Right cardiac atrium (tissue), 5 donors: ENCODE measurements at regions not wholly inside any gene's neighbourhood (a gene's known extent, or its start where the extent isn't known, plus 50 kb on each side); places are given as distances from the start of the nearest gene placed in this dataset.

Experiments
- ATAC-seq, 2 donors: fragments of 200-7000 bp; cut with Tn5 transposase; one replicate each; pipeline versions ENCODE4 v1.8.0 to v1.9.1; 2020; ENCODE audit warnings: moderate library complexity in 2 of 2, mild to moderate bottlenecking in 1 of 2
- DNase-seq, 3 donors: peaks; one replicate each; pipeline ENCODE4 v3.0.0-alpha.2; 2020
- H3K27ac ChIP-seq: one replicate; pipeline ENCODE4 v1.5.1; 2013; ENCODE audit warnings: mild to moderate bottlenecking, low read length, control low read depth, moderate library complexity
- H3K27me3 ChIP-seq: one replicate; pipeline ENCODE4 v1.6.1; 2013; ENCODE audit not compliant: control insufficient read depth, insufficient read depth
- H3K4me1 ChIP-seq: one replicate; pipeline ENCODE4 v1.6.1; 2013; ENCODE audit warnings: low read length; ENCODE audit not compliant: control insufficient read depth, insufficient read depth
- H3K4me3 ChIP-seq: one replicate; pipeline ENCODE4 v1.5.1; 2013; ENCODE audit warnings: low read length, control low read depth
- H3K9me3 ChIP-seq: one replicate; pipeline ENCODE4 v1.6.1; 2013; ENCODE audit warnings: low read length; ENCODE audit not compliant: control insufficient read depth
- WGBS: extraction: QIAGEN DNeasy Blood & Tissue Kit; methylation state at CpG from one replicate; pipeline ENCODE4 v1.1.7; 2013; 5-methylcytosine and 5-hydroxymethylcytosine counted together
- intact Hi-C, 4 donors: fragments of 100-400 bp; cut with DNase I; formaldehyde crosslinking; loops; one replicate each; pipeline versions ENCODE4 v1.11.0 to v1.14.0; 2022 to 2023
- donor health status: healthy with polysubstance abuse.
- donor health status: DM: no; HTN: yes; CAD: no.
- donor health status: DM: no; HTN: no; CAD: no.
- donor health status: DM: no; HTN: yes; CAD: no; lungs with severe emphysema.
- donor health status: DM: yes; HTN: yes; CAD: no.

- Histone ChIP-seq H3K4me1 (no peaks in the 10 kb centered on the region), H3K4me3 (no peak overlapping the region), H3K27me3 (no peaks in the 10 kb centered on the region), H3K9me3 (no peaks in the 10 kb centered on the region), H3K27ac (no peak overlapping the region)
- ATAC-seq = no peak
- intact Hi-C loops = no loop called here
- 85% methylated on average over 6 of the region's 6 CpGs for WGBS
- peak in 1 of 3 donors; percentile 37 for DNase-seq
These were observed 725.2 kb downstream of the TSN start for GRCh38 chr2:122480501-122481243.

- no peak overlapping the region for H3K27ac ChIP-seq
These were observed 725.8 kb downstream of the TSN start for GRCh38 chr2:122481244-122481622.

GRCh38 chr2:122481717-122482116 is 726.3 kb downstream of the TSN start:
- no peaks in the 10 kb centered on the region for H3K27me3 ChIP-seq
- ATAC-seq = no peak
- intact Hi-C loops = no loop called here
- H3K9me3 ChIP-seq = no peaks in the 10 kb centered on the region
- H3K4me3 ChIP-seq = no peak overlapping the region
- DNase-seq = no peak
- H3K27ac ChIP-seq = no peak overlapping the region
- no peaks in the 10 kb centered on the region for H3K4me1 ChIP-seq

More at GRCh38 chr2:122481244-122481622, 725.8 kb downstream of the TSN start:
- Histone ChIP-seq H3K27me3 (no peaks in the 10 kb centered on the region), H3K4me1 (no peaks in the 10 kb centered on the region), H3K9me3 (no peaks in the 10 kb centered on the region), H3K4me3 (no peak overlapping the region)
- DNase-seq = no peak
- intact Hi-C loops = no loop called here
- 62% methylated on average over 2 of the region's 2 CpGs for WGBS
- no peak for ATAC-seq

- H3K4me3 ChIP-seq = no peak overlapping the region
- H3K27ac ChIP-seq = no peak overlapping the region
- H3K9me3 ChIP-seq = peaks cover 1% of the 10 kb centered on the region
- WGBS = 60% methylated on average over 2 of the region's 2 CpGs
- intact Hi-C loops = no loop called here
- no peaks in the 10 kb centered on the region for H3K27me3 ChIP-seq
- DNase-seq (no peak), ATAC-seq (no peak)
- no peaks in the 10 kb centered on the region for H3K4me1 ChIP-seq
These were observed 730.6 kb downstream of the TSN start for GRCh38 chr2:122486086-122486485.

GRCh38 chr2:122486705-122487415 is 731.4 kb downstream of the TSN start:
- ATAC-seq (no peak), DNase-seq (no peak)
- Histone ChIP-seq H3K4me1 (no peaks in the 10 kb centered on the region), H3K27ac (no peak overlapping the region), H3K9me3 (peaks cover 1% of the 10 kb centered on the region), H3K4me3 (no peak overlapping the region), H3K27me3 (no peaks in the 10 kb centered on the region)
- intact Hi-C loops = no loop called here
- 64% methylated on average over 3 of the region's 3 CpGs for WGBS

GRCh38 chr2:122491011-122491410 is 735.6 kb downstream of the TSN start:
- intact Hi-C loops = no loop called here
- no peak for ATAC-seq
- no peak for DNase-seq
- no peak overlapping the region for H3K27ac ChIP-seq
- WGBS = 63% methylated on average over 2 of the region's 2 CpGs
- no peak overlapping the region for H3K4me3 ChIP-seq
- H3K9me3 ChIP-seq = peaks cover 1% of the 10 kb centered on the region
- H3K27me3 ChIP-seq = no peaks in the 10 kb centered on the region
- no peaks in the 10 kb centered on the region for H3K4me1 ChIP-seq

GRCh38 chr2:122500316-122501105 is 745.1 kb downstream of the TSN start:
- no peak overlapping the region for H3K4me3 ChIP-seq
- no peak overlapping the region for H3K27ac ChIP-seq
- 94% methylated on average over 1 of the region's 1 CpG for WGBS
- intact Hi-C loops = no loop called here
- no peaks in the 10 kb centered on the region for H3K9me3 ChIP-seq
- H3K4me1 ChIP-seq = no peaks in the 10 kb centered on the region
- DNase-seq (no peak), ATAC-seq (no peak)
- H3K27me3 ChIP-seq = no peaks in the 10 kb centered on the region

- no peaks in the 10 kb centered on the region for H3K27me3 ChIP-seq
- no peak overlapping the region for H3K4me3 ChIP-seq
- no peak overlapping the region for H3K27ac ChIP-seq
- WGBS = 83% methylated on average over 3 of the region's 3 CpGs
- intact Hi-C loops = no loop called here
- H3K9me3 ChIP-seq = no peaks in the 10 kb centered on the region
- DNase-seq (no peak), ATAC-seq (no peak)
- H3K4me1 ChIP-seq = no peaks in the 10 kb centered on the region
These were observed 751.2 kb downstream of the TSN start for GRCh38 chr2:122506620-122507019.

- intact Hi-C loops = no loop called here
- Histone ChIP-seq H3K4me1 (no peaks in the 10 kb centered on the region), H3K27me3 (no peaks in the 10 kb centered on the region), H3K9me3 (no peaks in the 10 kb centered on the region), H3K27ac (no peak overlapping the region), H3K4me3 (no peak overlapping the region)
- no peak for DNase-seq
- ATAC-seq = no peak
- WGBS = 35% methylated on average over 1 of the region's 1 CpG
These were observed 751.8 kb downstream of the TSN start for GRCh38 chr2:122507261-122507660.

- no peak for DNase-seq
These were observed 756.6 kb downstream of the TSN start for GRCh38 chr2:122512091-122512490.

GRCh38 chr2:122514451-122514996 is 759.1 kb downstream of the TSN start:
- intact Hi-C loops = no loop called here
- Histone ChIP-seq H3K4me3 (no peak overlapping the region), H3K27me3 (no peaks in the 10 kb centered on the region), H3K4me1 (no peaks in the 10 kb centered on the region), H3K27ac (no peak overlapping the region), H3K9me3 (no peaks in the 10 kb centered on the region)
- ATAC-seq (no peak), DNase-seq (no peak)
- WGBS = 76% methylated on average over 7 of the region's 7 CpGs

More at GRCh38 chr2:122512091-122512490, 756.6 kb downstream of the TSN start:
- no peak overlapping the region for H3K27ac ChIP-seq
- H3K4me3 ChIP-seq = no peak overlapping the region
- WGBS = 40% methylated on average over 1 of the region's 1 CpG
- H3K27me3 ChIP-seq = no peaks in the 10 kb centered on the region
- ATAC-seq = no peak
- H3K4me1 ChIP-seq = no peaks in the 10 kb centered on the region
- intact Hi-C loops = no loop called here
- H3K9me3 ChIP-seq = no peaks in the 10 kb centered on the region
